ENCODE measurements at regions not wholly inside any gene's neighbourhood (a gene's known extent, or its start where the extent isn't known, plus 50 kb on each side); places are given as distances from the start of the nearest gene placed in this dataset.

DNA sequence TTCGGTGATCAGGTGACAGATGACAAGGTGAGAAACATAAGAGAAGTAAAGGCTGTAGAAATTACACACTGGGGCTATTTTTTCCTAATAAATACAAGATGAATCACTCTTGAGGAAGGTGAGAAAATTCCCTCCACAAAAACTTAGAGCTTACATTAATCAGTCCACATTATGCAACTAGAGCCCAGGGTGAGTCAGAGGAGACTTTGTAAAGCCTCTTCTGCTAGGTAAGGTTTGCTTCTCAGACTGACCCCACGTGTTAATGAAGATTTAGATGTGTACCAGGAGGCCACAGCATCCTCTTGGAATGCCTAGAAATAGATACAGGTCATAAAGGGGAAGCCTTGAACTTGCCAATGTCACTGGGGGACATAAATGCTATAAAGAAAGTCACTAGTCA is 396.0 kb upstream of the SMIM31 start:
- TF ChIP-seq, protein P1, sequence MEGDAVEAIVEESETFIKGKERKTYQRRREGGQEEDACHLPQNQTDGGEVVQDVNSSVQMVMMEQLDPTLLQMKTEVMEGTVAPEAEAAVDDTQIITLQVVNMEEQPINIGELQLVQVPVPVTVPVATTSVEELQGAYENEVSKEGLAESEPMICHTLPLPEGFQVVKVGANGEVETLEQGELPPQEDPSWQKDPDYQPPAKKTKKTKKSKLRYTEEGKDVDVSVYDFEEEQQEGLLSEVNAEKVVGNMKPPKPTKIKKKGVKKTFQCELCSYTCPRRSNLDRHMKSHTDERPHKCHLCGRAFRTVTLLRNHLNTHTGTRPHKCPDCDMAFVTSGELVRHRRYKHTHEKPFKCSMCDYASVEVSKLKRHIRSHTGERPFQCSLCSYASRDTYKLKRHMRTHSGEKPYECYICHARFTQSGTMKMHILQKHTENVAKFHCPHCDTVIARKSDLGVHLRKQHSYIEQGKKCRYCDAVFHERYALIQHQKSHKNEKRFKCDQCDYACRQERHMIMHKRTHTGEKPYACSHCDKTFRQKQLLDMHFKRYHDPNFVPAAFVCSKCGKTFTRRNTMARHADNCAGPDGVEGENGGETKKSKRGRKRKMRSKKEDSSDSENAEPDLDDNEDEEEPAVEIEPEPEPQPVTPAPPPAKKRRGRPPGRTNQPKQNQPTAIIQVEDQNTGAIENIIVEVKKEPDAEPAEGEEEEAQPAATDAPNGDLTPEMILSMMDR (IDR thresholded peaks at IDR 0.05): no peak
- TF ChIP-seq POLR2A (IDR thresholded peaks at IDR 0.05): no peak

All from heart left ventricle (tissue), 13 donors.